Body of pancreas (tissue), 4 donors: ENCODE measurements at regions not wholly inside any gene's neighbourhood (a gene's known extent, or its start where the extent isn't known, plus 50 kb on each side); places are given as distances from the start of the nearest gene placed in this dataset.

Experiments
- POLR2A ChIP-seq, 3 donors: fragments of 450-650 bp; IDR thresholded peaks; one replicate each; pipeline ENCODE4 v1.6.1; 2016; ENCODE audit warnings: antibody characterized with exemption in 3 of 3, mild to moderate bottlenecking in 2 of 3
- TF ChIP-seq, protein P1 (sequence below), 7 experiments: fragments of 450-650 bp in 4 of 7; fragments of 200-600 bp in 3 of 7; sonication (generic) in 3 of 7; IDR thresholded peaks; one replicate each; pipeline ENCODE4 v1.5.1; 2016 to 2019; ENCODE audit warnings: antibody characterized with exemption in 7 of 7

DNA sequence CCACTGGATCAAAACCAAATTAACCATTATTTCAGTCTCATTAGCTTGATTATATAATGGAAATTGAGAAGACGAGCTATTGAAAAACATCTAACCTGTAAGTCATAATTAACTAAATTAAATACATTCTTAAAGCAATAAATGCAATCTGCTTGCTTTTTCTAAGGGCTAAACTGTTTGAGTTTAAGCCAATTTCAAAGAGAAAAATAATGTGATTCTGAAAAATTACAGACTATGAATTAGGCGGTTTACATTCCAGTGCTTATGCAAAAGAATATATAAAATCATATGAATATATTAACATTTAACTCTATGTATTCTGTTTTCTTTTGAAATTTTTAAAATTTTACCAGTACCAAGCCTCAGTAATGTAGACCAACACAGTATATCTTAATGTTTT, 1349.4 kb downstream of the FSCB start:
- TF ChIP-seq, protein P1, sequence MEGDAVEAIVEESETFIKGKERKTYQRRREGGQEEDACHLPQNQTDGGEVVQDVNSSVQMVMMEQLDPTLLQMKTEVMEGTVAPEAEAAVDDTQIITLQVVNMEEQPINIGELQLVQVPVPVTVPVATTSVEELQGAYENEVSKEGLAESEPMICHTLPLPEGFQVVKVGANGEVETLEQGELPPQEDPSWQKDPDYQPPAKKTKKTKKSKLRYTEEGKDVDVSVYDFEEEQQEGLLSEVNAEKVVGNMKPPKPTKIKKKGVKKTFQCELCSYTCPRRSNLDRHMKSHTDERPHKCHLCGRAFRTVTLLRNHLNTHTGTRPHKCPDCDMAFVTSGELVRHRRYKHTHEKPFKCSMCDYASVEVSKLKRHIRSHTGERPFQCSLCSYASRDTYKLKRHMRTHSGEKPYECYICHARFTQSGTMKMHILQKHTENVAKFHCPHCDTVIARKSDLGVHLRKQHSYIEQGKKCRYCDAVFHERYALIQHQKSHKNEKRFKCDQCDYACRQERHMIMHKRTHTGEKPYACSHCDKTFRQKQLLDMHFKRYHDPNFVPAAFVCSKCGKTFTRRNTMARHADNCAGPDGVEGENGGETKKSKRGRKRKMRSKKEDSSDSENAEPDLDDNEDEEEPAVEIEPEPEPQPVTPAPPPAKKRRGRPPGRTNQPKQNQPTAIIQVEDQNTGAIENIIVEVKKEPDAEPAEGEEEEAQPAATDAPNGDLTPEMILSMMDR (IDR thresholded peaks at IDR 0.05): no peak
- no peak for TF ChIP-seq POLR2A (IDR thresholded peaks at IDR 0.05)
